ENCODE measurements at regions not wholly inside any gene's neighbourhood (a gene's known extent, or its start where the extent isn't known, plus 50 kb on each side); places are given as distances from the start of the nearest gene placed in this dataset.

DNA sequence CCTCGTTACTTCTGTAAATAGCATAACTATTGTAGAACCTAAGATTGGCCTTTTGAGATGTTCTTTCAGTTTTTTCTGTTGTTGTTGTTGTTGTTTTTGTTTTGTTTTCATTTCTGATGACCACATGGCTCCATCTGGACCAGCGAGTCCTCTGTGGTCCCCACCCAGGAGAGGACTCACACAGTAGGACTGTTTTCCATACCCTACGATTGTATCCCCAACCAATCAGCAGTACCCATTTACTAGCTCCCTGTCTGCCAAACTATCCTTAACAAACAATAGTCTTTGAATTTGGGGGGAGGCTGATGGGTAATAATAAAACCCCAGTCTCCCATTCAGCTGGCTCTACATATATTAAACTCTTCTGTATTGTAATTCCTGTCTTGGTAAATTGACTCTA, 329.5 kb downstream of the SEMA3D start:
- TF ChIP-seq, protein P1, sequence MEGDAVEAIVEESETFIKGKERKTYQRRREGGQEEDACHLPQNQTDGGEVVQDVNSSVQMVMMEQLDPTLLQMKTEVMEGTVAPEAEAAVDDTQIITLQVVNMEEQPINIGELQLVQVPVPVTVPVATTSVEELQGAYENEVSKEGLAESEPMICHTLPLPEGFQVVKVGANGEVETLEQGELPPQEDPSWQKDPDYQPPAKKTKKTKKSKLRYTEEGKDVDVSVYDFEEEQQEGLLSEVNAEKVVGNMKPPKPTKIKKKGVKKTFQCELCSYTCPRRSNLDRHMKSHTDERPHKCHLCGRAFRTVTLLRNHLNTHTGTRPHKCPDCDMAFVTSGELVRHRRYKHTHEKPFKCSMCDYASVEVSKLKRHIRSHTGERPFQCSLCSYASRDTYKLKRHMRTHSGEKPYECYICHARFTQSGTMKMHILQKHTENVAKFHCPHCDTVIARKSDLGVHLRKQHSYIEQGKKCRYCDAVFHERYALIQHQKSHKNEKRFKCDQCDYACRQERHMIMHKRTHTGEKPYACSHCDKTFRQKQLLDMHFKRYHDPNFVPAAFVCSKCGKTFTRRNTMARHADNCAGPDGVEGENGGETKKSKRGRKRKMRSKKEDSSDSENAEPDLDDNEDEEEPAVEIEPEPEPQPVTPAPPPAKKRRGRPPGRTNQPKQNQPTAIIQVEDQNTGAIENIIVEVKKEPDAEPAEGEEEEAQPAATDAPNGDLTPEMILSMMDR (IDR thresholded peaks at IDR 0.05): no peak
- no peak for TF ChIP-seq POLR2A (IDR thresholded peaks at IDR 0.05)

Measured in right lobe of liver (tissue), 4 donors.